GM12878 (cell line): ENCODE measurements at regions not wholly inside any gene's neighbourhood (a gene's known extent, or its start where the extent isn't known, plus 50 kb on each side); places are given as distances from the start of the nearest gene placed in this dataset.

Experiments
- BCLAF1 ChIP-seq: fragments of 450-650 bp; IDR thresholded peaks from 2 replicates; pipeline ENCODE4 v1.6.1; 2017; ENCODE audit warnings: antibody characterized with exemption, mild to moderate bottlenecking, moderate library complexity
- TCF12 ChIP-seq: IDR thresholded peaks from 2 replicates; pipeline ENCODE4 v1.6.1; 2011; ENCODE audit warnings: low read depth, mild to moderate bottlenecking, low read length

DNA sequence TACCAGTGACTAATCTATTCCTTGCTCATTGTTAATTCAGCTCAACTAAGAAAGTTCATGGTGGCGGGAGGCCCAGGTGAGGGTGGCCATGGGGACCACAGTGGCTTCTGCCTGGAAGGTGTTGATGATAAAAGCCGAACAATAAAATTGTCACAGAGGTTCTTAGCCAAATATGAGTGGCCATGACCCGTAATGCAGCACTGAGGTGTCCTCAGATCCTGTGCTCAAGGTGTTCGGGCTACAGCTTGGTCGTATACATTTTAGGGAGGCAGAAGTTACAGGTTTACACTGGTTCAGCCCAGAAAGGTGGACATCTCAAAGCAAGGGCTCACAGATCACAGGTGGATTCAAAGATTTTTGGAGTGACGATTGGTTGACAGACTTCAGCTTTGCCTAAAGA, 98.5 kb upstream of the SNTG2 start:
- TF ChIP-seq BCLAF1 (no peak), TCF12 (no peak)
